H54 (cell line): ENCODE measurements at regions not wholly inside any gene's neighbourhood (a gene's known extent, or its start where the extent isn't known, plus 50 kb on each side); places are given as distances from the start of the nearest gene placed in this dataset.
"Not testable (repeated sequence)": the region's sequence is repeated elsewhere in the genome, so short reads cannot be mapped to it uniquely, and the experiment has no call there.

Source experiments
- DNase-seq: peaks from one replicate; pipeline ENCODE4 v3.0.0; 2011; ENCODE audit warnings: low spot score, mixed read lengths; ENCODE audit not compliant: insufficient read length
- FAIRE-seq: peaks from 3 replicates; lab custom pipeline; 2011; peaks lifted over from hg19 to GRCh38; lab: Jason Lieb, UNC
- POLR2A ChIP-seq: IDR thresholded peaks from 2 replicates; pipeline ENCODE4 v1.6.1; 2011; ENCODE audit warnings: low read depth, mild to moderate bottlenecking, low read length

- DNase-seq (peak; percentile 19), FAIRE-seq (no peak)
- TF ChIP-seq POLR2A = no peak
These were observed 50.6 kb upstream of the NKD1 start for GRCh38 chr16:50497592-50497991.

DNA sequence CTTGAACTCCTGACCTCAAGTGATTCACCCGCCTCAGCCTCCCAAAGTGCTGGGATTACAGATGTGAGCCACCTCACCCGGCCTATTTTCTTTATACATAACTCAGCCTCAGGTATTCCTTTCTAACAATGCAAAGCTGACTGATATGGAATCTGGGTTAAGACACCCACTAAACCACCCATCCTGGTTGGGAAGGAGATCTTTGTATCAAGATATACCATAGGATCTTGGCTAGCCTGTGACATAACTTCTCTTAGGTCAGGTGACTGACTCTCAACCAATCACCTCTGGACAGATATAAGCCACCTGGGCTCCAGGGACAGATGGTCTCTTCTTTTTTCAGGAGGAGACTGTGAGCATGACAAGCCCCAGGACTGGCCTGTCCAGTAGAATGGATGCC is 51.2 kb upstream of the NKD1 start:
- no peak for TF ChIP-seq POLR2A
- FAIRE-seq (no peak), DNase-seq (no peak)

DNA sequence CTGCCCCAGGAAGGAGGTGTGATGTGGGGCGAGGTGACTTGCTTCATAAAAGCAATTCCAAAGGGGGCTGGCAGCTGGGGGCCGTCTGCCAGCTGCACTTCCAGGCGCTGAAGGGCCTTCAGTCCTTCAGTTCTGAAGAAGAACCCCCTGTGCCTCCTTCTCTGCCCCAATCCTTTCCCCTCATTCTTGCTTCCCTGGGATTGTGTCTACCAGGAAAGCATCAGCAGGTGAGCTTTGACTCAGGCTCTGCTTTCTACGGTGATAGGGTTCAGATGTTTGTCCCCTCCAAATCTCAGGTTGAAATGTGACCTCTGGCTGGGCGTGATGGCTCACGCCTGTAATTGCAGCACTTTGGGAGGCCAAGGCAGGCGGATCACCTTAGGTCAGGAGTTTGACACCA is 52.5 kb upstream of the NKD1 start:
- DNase-seq (no peak), FAIRE-seq (no peak)
- TF ChIP-seq POLR2A = no peak

GRCh38 chr16:50494501-50495491 is 53.4 kb upstream of the NKD1 start:
- FAIRE-seq (no peak), DNase-seq (no peak)
- no peak for TF ChIP-seq POLR2A

GRCh38 chr16:50491516-50491915 is 56.7 kb upstream of the NKD1 start:
- TF ChIP-seq POLR2A = no peak
- FAIRE-seq (no peak), DNase-seq (no peak)

GRCh38 chr16:50490828-50491227 is 57.4 kb upstream of the NKD1 start:
- TF ChIP-seq POLR2A = no peak
- no peak for DNase-seq
- FAIRE-seq = no peak

- DNase-seq = no peak
- FAIRE-seq = no peak
- no peak for TF ChIP-seq POLR2A
These were observed 59.0 kb upstream of the NKD1 start for GRCh38 chr16:50489182-50489581.

DNA sequence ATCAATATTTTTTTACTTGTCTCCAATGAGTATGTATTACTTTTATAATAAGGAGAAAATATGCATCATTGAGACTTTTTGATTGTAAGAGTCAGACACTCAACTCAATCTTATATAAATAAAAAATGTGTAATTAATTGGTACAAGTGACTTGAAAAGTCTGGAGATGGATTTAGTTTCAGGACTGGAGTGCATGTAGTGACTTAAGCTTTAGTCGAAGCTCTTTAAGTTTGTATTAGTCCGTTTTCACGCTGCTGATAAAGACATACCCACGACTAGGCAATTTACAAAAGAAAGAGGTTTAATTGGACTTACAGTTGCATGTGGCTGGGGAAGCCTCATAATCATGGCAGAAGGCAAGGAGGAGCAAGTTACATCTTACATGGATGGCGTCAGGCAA is 60.7 kb upstream of the NKD1 start:
- FAIRE-seq = no peak
- no peak for DNase-seq
- TF ChIP-seq POLR2A = no peak

DNA sequence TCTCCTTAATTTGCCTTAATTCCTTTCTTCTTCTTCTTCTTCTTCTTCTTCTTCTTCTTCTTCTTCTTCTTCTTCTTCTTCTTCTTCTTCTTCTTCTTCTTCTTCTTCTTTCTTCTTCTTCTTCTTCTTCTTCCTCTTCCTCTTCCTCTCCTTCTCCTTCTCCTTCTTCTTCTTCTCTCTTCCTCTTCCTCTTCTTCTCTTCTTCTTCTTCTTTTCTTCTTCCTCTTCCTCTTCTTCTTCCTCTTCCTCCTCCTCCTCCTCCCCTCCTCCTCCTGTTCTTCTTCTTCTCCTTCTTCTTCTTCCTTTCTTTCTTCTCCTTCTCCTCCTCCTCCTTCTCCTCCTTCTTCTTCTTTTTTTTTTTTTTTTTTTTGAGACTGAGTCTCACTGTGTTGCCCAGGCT is 62.0 kb upstream of the NKD1 start:
- DNase-seq, FAIRE-seq: not testable (repeated sequence)

DNA sequence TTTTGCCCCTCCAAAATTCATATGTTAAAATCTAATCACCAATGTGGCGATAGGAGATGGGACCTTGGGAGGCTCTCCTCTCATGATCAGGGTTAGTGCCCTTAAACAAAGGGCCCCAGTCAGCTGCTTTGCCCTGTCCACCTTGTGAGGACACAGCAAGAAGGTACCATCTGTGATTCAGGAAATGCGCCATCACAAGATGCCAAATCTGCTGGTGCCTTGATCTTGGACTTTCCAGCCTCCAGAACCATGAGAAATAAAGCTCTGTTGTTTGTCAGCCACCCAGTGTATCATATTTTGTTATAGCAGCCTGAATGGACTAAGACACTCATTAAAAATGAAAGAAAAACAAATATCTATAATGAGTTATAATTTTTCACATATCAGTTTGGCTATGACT is 63.0 kb upstream of the NKD1 start:
- DNase-seq (no peak), FAIRE-seq (no peak)
- TF ChIP-seq POLR2A = no peak

DNA sequence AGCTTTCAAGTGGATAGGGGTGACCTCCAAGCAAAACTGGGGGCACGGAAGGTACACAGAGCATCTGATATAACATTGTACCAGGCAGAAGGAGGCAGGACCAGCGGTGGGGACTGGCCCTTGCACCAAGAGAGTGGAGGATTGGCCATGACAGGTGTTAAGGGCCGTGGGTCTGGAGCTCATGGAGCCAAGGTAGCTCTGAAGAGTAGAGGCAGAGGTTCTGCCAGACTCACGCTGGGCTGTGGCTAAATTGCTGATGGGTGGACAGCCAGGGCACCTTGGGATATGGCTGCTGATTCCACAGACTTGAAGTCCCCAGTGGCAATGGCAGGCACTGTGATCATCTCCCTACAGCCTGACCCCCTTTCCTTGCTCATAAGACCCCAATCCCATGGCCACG is 65.9 kb upstream of the NKD1 start:
- TF ChIP-seq POLR2A = no peak
- DNase-seq (no peak), FAIRE-seq (no peak)

DNA sequence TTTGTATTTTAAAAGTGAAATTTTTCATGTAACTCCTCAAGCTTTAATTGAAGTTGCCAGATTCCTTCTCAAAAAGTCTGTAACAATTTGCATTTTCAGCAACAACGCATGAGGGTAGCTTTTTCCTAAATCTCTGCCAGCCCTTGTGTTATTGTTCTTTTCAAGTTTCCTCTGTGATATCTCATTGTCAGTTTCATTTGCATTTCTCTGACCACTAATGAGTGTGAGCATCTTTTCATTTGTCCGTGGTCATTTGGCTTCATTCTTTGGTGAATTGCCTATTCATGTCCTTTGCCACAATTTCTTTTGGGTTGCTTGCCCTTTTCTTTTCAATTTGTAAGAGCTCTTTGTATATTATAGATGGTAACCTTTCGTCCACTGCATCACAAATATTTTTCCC is 68.0 kb upstream of the NKD1 start:
- DNase-seq (no peak), FAIRE-seq (no peak)
- no peak for TF ChIP-seq POLR2A

DNA sequence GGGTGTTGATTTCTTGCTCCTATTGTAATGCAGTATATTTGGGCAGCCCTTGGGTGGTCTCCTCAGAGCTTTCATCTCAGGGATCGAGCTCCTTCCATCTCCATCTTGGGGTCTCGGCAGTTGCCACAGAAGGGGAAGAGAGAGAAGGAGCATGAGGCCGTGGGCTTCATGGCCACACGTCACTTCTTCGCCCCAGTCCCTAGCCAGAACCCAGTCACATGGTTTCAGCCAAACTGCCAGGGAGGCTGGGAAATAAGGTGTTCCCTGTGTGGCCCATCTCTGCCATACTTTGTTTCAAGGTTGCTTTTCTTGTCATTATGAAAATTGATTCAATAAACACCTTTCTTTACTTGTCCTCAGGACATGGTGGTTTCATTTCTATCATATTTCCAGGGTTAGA is 68.4 kb upstream of the NKD1 start:
- no peak for TF ChIP-seq POLR2A
- DNase-seq (no peak), FAIRE-seq (no peak)

DNA sequence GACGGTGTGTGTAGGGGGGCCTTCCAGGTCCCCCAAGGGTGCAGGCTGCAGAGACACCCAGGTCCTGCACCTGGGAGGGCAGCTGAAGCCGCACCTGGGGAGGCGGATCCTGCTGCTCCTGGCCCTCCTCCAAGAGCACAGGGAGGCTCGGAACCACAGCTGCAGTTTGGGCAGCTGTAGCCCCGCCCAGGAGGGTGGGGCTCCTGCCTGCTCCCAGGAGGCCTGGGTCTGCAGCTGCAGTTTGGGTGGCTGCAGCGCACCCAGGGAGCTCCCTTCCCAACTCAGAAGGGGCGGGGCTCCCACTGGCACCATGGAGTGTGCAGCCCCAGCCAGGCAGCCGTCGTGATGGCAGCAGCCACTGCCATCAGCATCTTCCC is 69.4 kb upstream of the NKD1 start:
- FAIRE-seq = no peak
- TF ChIP-seq POLR2A = no peak
- no peak for DNase-seq
